ENCODE measurements at regions not wholly inside any gene's neighbourhood (a gene's known extent, or its start where the extent isn't known, plus 50 kb on each side); places are given as distances from the start of the nearest gene placed in this dataset.

GRCh38 chr14:87065366-87065765 lies 927.6 kb downstream of the GALC start:
- Mint-ChIP-seq H3K4me3 (ENCODE audit: unreplicated experiment) (no peak overlapping the region), H3K27ac (ENCODE audit: unreplicated experiment) (no peak overlapping the region), H3K4me1 (ENCODE audit: low read depth, unreplicated experiment) (peaks cover 7% of the 10 kb centered on the region), H3K27me3 (ENCODE audit: unreplicated experiment) (no peaks in the 10 kb centered on the region), H3K9me3 (ENCODE audit: unreplicated experiment) (no peaks in the 10 kb centered on the region), H3K36me3 (ENCODE audit: unreplicated experiment) (no peaks in the 10 kb centered on the region)
- TF ChIP-seq CTCF (IDR thresholded peaks at IDR 0.05; ENCODE audit: partially characterized antibody, unreplicated experiment), result no peak
- DNase-seq, result no peak

- Mint-ChIP-seq H3K4me3 (ENCODE audit: unreplicated experiment) (no peak overlapping the region), H3K36me3 (ENCODE audit: unreplicated experiment) (no peaks in the 10 kb centered on the region), H3K4me1 (ENCODE audit: low read depth, unreplicated experiment) (peaks cover 7% of the 10 kb centered on the region), H3K27ac (ENCODE audit: unreplicated experiment) (no peak overlapping the region), H3K9me3 (ENCODE audit: unreplicated experiment) (no peaks in the 10 kb centered on the region), H3K27me3 (ENCODE audit: unreplicated experiment) (no peaks in the 10 kb centered on the region)
- DNase-seq, result no peak
- no peak for TF ChIP-seq CTCF (IDR thresholded peaks at IDR 0.05; ENCODE audit: partially characterized antibody, unreplicated experiment)
These were observed 929.8 kb downstream of the GALC start for GRCh38 chr14:87063181-87063580.

- H3K27me3 Mint-ChIP-seq (ENCODE audit: unreplicated experiment), result no peaks in the 10 kb centered on the region
- no peaks in the 10 kb centered on the region for H3K36me3 Mint-ChIP-seq (ENCODE audit: unreplicated experiment)
- H3K4me1 Mint-ChIP-seq (ENCODE audit: low read depth, unreplicated experiment), result peaks cover 3% of the 10 kb centered on the region
- H3K27ac Mint-ChIP-seq (ENCODE audit: unreplicated experiment), result no peak overlapping the region
- no peak for DNase-seq
- no peaks in the 10 kb centered on the region for H3K9me3 Mint-ChIP-seq (ENCODE audit: unreplicated experiment)
- no peak overlapping the region for H3K4me3 Mint-ChIP-seq (ENCODE audit: unreplicated experiment)
- no peak for TF ChIP-seq CTCF (IDR thresholded peaks at IDR 0.05; ENCODE audit: partially characterized antibody, unreplicated experiment)
These were observed 932.6 kb downstream of the GALC start for GRCh38 chr14:87060405-87060804.

DNA sequence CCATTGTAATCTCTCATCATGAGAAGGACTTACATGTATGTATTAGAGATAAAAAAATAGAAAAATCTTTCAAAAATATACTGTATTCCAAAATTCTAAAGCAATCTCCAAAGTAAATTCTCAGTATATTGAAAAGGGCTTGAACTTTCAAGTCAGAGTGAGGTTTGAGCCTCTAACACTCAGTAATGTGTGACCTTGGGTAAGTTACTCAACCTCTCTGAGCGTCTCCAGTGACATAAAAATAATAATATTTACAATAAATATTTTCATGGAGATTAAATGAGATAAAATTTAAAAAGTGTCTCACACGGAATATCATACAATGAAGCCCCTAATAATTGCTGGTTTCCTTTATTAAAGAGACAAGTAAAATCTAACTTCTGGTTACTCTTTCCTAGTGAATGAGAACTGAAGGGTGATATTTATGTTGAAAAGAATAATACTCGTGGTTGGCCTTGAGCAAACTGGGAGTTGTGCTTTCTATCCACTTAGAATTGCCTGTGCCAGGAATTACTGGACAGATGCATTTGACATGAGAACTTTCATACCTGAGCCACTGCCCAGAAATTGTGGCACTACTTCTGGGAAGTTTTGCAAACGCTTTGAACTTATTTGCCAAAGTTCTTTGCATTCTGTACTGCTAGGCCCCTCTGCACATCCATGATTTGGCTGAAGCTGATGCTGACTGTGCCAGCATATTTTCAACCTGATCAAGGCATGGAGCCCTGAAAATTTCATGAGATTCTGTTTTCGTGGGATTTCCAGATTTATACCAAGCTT lies 933.7 kb downstream of the GALC start:
- peaks cover 1% of the 10 kb centered on the region for H3K9me3 Mint-ChIP-seq (ENCODE audit: unreplicated experiment)
- H3K4me3 Mint-ChIP-seq (ENCODE audit: unreplicated experiment), result no peak overlapping the region
- peaks cover 1% of the 10 kb centered on the region for H3K27me3 Mint-ChIP-seq (ENCODE audit: unreplicated experiment)
- no peaks in the 10 kb centered on the region for H3K4me1 Mint-ChIP-seq (ENCODE audit: low read depth, unreplicated experiment)
- no peak for TF ChIP-seq CTCF (IDR thresholded peaks at IDR 0.05; ENCODE audit: partially characterized antibody, unreplicated experiment)
- H3K36me3 Mint-ChIP-seq (ENCODE audit: unreplicated experiment), result no peaks in the 10 kb centered on the region
- no peak for DNase-seq
- no peak overlapping the region for H3K27ac Mint-ChIP-seq (ENCODE audit: unreplicated experiment)

DNA sequence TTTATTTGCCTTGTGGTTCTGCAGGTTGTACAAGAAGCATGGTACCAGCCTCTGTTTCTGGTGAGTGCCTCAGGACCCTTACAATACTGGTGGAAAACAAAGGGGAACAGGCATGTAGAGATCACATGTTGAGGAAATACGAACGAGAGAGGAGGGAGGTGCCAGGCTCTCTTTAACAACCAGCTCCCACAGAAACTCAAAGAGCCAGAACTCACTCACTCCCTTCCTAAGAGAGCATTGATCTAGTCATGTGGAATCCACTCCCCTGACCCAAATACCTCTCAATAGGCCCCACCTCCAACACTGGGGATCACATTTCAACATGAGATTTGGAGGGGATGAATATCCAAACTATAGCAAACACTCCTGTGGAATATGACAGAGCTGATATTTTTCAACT lies 938.0 kb downstream of the GALC start:
- no peak for DNase-seq
- peaks cover 10% of the 10 kb centered on the region for H3K4me1 Mint-ChIP-seq (ENCODE audit: low read depth, unreplicated experiment)
- H3K27ac Mint-ChIP-seq (ENCODE audit: unreplicated experiment), result no peak overlapping the region
- TF ChIP-seq CTCF (IDR thresholded peaks at IDR 0.05; ENCODE audit: partially characterized antibody, unreplicated experiment), result no peak
- no peaks in the 10 kb centered on the region for H3K36me3 Mint-ChIP-seq (ENCODE audit: unreplicated experiment)
- H3K4me3 Mint-ChIP-seq (ENCODE audit: unreplicated experiment), result no peak overlapping the region
- peaks cover 2% of the 10 kb centered on the region for H3K9me3 Mint-ChIP-seq (ENCODE audit: unreplicated experiment)
- peaks cover 1% of the 10 kb centered on the region for H3K27me3 Mint-ChIP-seq (ENCODE audit: unreplicated experiment)

Measured in glutamatergic neuron (in vitro differentiated cells).